H1 (cell line): ENCODE measurements at regions not wholly inside any gene's neighbourhood (a gene's known extent, or its start where the extent isn't known, plus 50 kb on each side); places are given as distances from the start of the nearest gene placed in this dataset.

Experiments
- CTCF ChIA-PET: fragments of 300-600 bp; sonication (Branson Sonifier 250); formaldehyde crosslinking; loops from one replicate; lab custom pipeline; 2021; ENCODE audit not compliant: partially characterized antibody; lab: Charles Lee
- POLR2A ChIA-PET: fragments of 300-600 bp; sonication (Branson Sonifier 250); formaldehyde crosslinking; loops from one replicate; lab custom pipeline; 2021; ENCODE audit warnings: inconsistent platforms; ENCODE audit not compliant: partially characterized antibody; lab: Charles Lee
- DNase-seq, 2 experiments: peaks; one replicate each; pipeline versions ENCODE4 v3.0.0 to v3.0.0-alpha.2; 2010 to 2022; ENCODE audit warnings: low spot score in 2 of 2, low read depth in 1 of 2, mixed read lengths in 1 of 2
- FAIRE-seq: peaks from 2 replicates; lab custom pipeline; 2011; peaks lifted over from hg19 to GRCh38; lab: Jason Lieb, UNC
- H2AFZ ChIP-seq: 2 replicates; pipeline ENCODE4 v1.8.1; 2012; ENCODE audit warnings: low read length, inconsistent platforms
- H2AK5ac ChIP-seq: 2 replicates; pipeline ENCODE4 v1.6.1; 2013; ENCODE audit warnings: low read depth, low read length
- H2BK120ac ChIP-seq: replicated peaks from 2 replicates; pipeline ENCODE3; 2013; ENCODE audit warnings: low read depth, low read length, inconsistent platforms
- H2BK12ac ChIP-seq: 2 replicates; pipeline ENCODE4 v1.6.1; 2013; ENCODE audit warnings: low read depth, low read length
- H2BK15ac ChIP-seq: 2 replicates; pipeline ENCODE4 v1.6.1; 2013; ENCODE audit warnings: low read length
- H2BK20ac ChIP-seq: 2 replicates; pipeline ENCODE4 v1.6.1; 2013; ENCODE audit warnings: low read length
- H2BK5ac ChIP-seq: 2 replicates; pipeline ENCODE4 v1.6.1; 2013; ENCODE audit warnings: low read depth, low read length
- H3K14ac ChIP-seq: 2 replicates; pipeline ENCODE4 v1.6.1; 2013; ENCODE audit warnings: inconsistent platforms; ENCODE audit not compliant: insufficient read length
- H3K18ac ChIP-seq: 2 replicates; pipeline ENCODE4 v1.6.1; 2013; ENCODE audit warnings: low read length; ENCODE audit errors: extremely low read depth
- H3K23ac ChIP-seq: 2 replicates; pipeline ENCODE4 v1.6.1; 2013; ENCODE audit warnings: inconsistent platforms; ENCODE audit not compliant: insufficient read length
- H3K23me2 ChIP-seq: 2 replicates; pipeline ENCODE4 v1.6.1; 2013; ENCODE audit warnings: low read depth, low read length
- H3K27ac ChIP-seq: 2 replicates; pipeline ENCODE4 v1.6.1; 2011; ENCODE audit warnings: low read depth, low read length, inconsistent platforms
- H3K27me3 ChIP-seq, 4 experiments: replicated peaks in 1 of 4; 1 replicate in 1 of 4; 2 replicates in 3 of 4; pipeline versions ENCODE4 v1.6.1 to v1.8.1; 2011 to 2013; ENCODE audit warnings: low read length in 3 of 4, mild to moderate bottlenecking in 3 of 4, inconsistent platforms in 2 of 4, mixed read lengths in 2 of 4, moderate library complexity in 1 of 4; ENCODE audit not compliant: control insufficient read depth in 3 of 4, insufficient read depth in 3 of 4; ENCODE audit errors: extremely low read depth in 1 of 4
- H3K36me3 ChIP-seq, 4 experiments: 2 replicates each; pipeline versions ENCODE4 v1.6.1 to v1.8.1; 2011 to 2013; ENCODE audit warnings: mild to moderate bottlenecking in 4 of 4, low read length in 3 of 4, moderate library complexity in 2 of 4, control low read depth in 1 of 4, inconsistent platforms in 1 of 4; ENCODE audit not compliant: insufficient read depth in 4 of 4, control insufficient read depth in 2 of 4
- H3K4ac ChIP-seq: replicated peaks from 2 replicates; pipeline ENCODE3; 2013; ENCODE audit warnings: low read length, low read depth, mixed read lengths, inconsistent platforms; ENCODE audit not compliant: insufficient read length
- H3K4me1 ChIP-seq, 4 experiments: replicated peaks in 1 of 4; 1 replicate in 1 of 4; 2 replicates in 3 of 4; pipeline versions ENCODE4 v1.6.1 to v1.8.1; 2011 to 2013; ENCODE audit warnings: low read length in 3 of 4, inconsistent platforms in 2 of 4, mixed read lengths in 1 of 4; ENCODE audit not compliant: insufficient read depth in 4 of 4, control insufficient read depth in 3 of 4
- H3K4me2 ChIP-seq, 2 experiments: 2 replicates each; pipeline versions ENCODE4 v1.6.1 to v1.8.1; 2011 to 2013; ENCODE audit warnings: low read depth in 2 of 2, low read length in 2 of 2, control low read depth in 1 of 2, inconsistent platforms in 1 of 2, mild to moderate bottlenecking in 1 of 2; ENCODE audit not compliant: insufficient read depth in 1 of 2
- H3K4me3 ChIP-seq, 4 experiments: fragments of 200-600, 300-600 bp in 1 of 4; sonication (generic), shearing (Covaris generic), sonication (Bioruptor Twin) in 1 of 4; 2 replicates each; pipeline versions ENCODE4 v1.5.1 to v1.8.1; 2011 to 2016; ENCODE audit warnings: low read length in 4 of 4, low read depth in 3 of 4, control low read depth in 2 of 4, inconsistent platforms in 2 of 4, mild to moderate bottlenecking in 2 of 4, mixed read lengths in 1 of 4, moderate library complexity in 1 of 4; ENCODE audit not compliant: insufficient read depth in 2 of 4; ENCODE audit errors: extremely low read depth in 1 of 4
- H3K56ac ChIP-seq: replicated peaks from 2 replicates; pipeline ENCODE3; 2013; ENCODE audit warnings: low read depth, mild to moderate bottlenecking, mixed read lengths, low read length, inconsistent platforms; ENCODE audit not compliant: insufficient read length
- H3K79me1 ChIP-seq: 2 replicates; pipeline ENCODE4 v1.6.1; 2013; ENCODE audit warnings: low read depth, low read length, control low read depth
- H3K79me2 ChIP-seq, 2 experiments: 2 replicates each; pipeline versions ENCODE4 v1.6.1 to v1.8.1; 2012 to 2013; ENCODE audit warnings: low read length in 2 of 2, mild to moderate bottlenecking in 2 of 2, inconsistent platforms in 1 of 2; ENCODE audit not compliant: insufficient read depth in 2 of 2, control insufficient read depth in 1 of 2
- H3K9ac ChIP-seq, 4 experiments: replicated peaks in 1 of 4; 1 replicate in 1 of 4; 2 replicates in 3 of 4; pipeline versions ENCODE4 v1.6.1 to v1.8.1; 2011 to 2013; ENCODE audit warnings: low read depth in 3 of 4, low read length in 3 of 4, control low read depth in 2 of 4, mild to moderate bottlenecking in 2 of 4, moderate library complexity in 2 of 4, inconsistent platforms in 1 of 4; ENCODE audit errors: extremely low read depth in 1 of 4
- H3K9me3 ChIP-seq, 2 experiments: 2 replicates each; pipeline versions ENCODE4 v1.6.1 to v1.8.1; 2012 to 2013; ENCODE audit warnings: mild to moderate bottlenecking in 2 of 2, moderate library complexity in 2 of 2, control low read depth in 1 of 2, inconsistent platforms in 1 of 2, low read depth in 1 of 2, low read length in 1 of 2, mixed read lengths in 1 of 2; ENCODE audit not compliant: insufficient read depth in 2 of 2
- H4K20me1 ChIP-seq, 2 experiments: replicated peaks in 1 of 2; 2 replicates each; pipeline versions ENCODE3 to v1.8.1; 2011 to 2013; ENCODE audit warnings: inconsistent platforms in 2 of 2, low read length in 2 of 2, mild to moderate bottlenecking in 1 of 2; ENCODE audit not compliant: insufficient read depth in 2 of 2, control insufficient read depth in 1 of 2
- H4K5ac ChIP-seq: 2 replicates; pipeline ENCODE4 v1.6.1; 2013; ENCODE audit warnings: low read length, low read depth, mixed read lengths, inconsistent platforms; ENCODE audit not compliant: insufficient read length
- H4K8ac ChIP-seq: 2 replicates; pipeline ENCODE4 v1.8.0; 2013; ENCODE audit warnings: mild to moderate bottlenecking, moderate library complexity, low read length, inconsistent platforms; ENCODE audit not compliant: insufficient read depth; ENCODE audit errors: extremely low read depth
- H4K91ac ChIP-seq: replicated peaks from 2 replicates; pipeline ENCODE3; 2013; ENCODE audit warnings: low read length, mixed read lengths, inconsistent platforms; ENCODE audit not compliant: insufficient read length
- CHD1 ChIP-seq: IDR thresholded peaks from 2 replicates; pipeline ENCODE4 v1.6.1; 2012; ENCODE audit warnings: low read depth, low read length, improper control_type of control experiment
- FOSL1 ChIP-seq: IDR thresholded peaks from 2 replicates; pipeline ENCODE4 v1.6.1; 2011; ENCODE audit warnings: mild to moderate bottlenecking, low read depth, low read length, moderate library complexity; ENCODE audit not compliant: insufficient read depth
- JUN ChIP-seq: IDR thresholded peaks from 2 replicates; pipeline ENCODE4 v1.6.1; 2011; ENCODE audit warnings: low read depth, mild to moderate bottlenecking, improper control_type of control experiment, low read length
- KDM4A ChIP-seq: IDR thresholded peaks from one replicate; pipeline ENCODE4 v1.7.1; 2012; ENCODE audit warnings: low read depth, mild to moderate bottlenecking, moderate library complexity, low read length, inconsistent platforms; ENCODE audit not compliant: severe bottlenecking
- POLR2A ChIP-seq, 2 experiments: IDR thresholded peaks; 1 replicate in 1 of 2; 2 replicates in 1 of 2; pipeline ENCODE4 v1.6.1; 2011; ENCODE audit warnings: low read depth in 2 of 2, low read length in 2 of 2, mild to moderate bottlenecking in 2 of 2; ENCODE audit errors: control extremely low read depth in 1 of 2
- RBBP5 ChIP-seq: IDR thresholded peaks from 2 replicates; pipeline ENCODE4 v1.7.1; 2012; ENCODE audit warnings: low read depth, mild to moderate bottlenecking, inconsistent platforms, low read length, moderate library complexity, borderline replicate concordance
- TAF1 ChIP-seq: IDR thresholded peaks from 2 replicates; pipeline ENCODE4 v1.6.1; 2011; ENCODE audit warnings: mild to moderate bottlenecking, low read depth, low read length
- TAF7 ChIP-seq: optimal IDR thresholded peaks from 2 replicates; pipeline ENCODE3; 2011; ENCODE audit warnings: low read depth, mild to moderate bottlenecking, inconsistent platforms, low read length, moderate library complexity, borderline replicate concordance
- TEAD4 ChIP-seq: IDR thresholded peaks from 2 replicates; pipeline ENCODE4 v1.6.1; 2012; ENCODE audit warnings: low read depth, low read length, inconsistent platforms, mixed read lengths
- WGBS, 2 experiments: shearing (Covaris generic) in 1 of 2; methylation state at CpG; one replicate each; pipeline versions ENCODE4 v1.1.6 to v1.1.7; 2013 to 2015; ENCODE audit warnings: low lambda C conversion rate in 2 of 2, mixed read lengths in 2 of 2, inconsistent platforms in 1 of 2, low coverage in 1 of 2, missing lambda C conversion rate in 1 of 2; ENCODE audit not compliant: insufficient replicate concordance in 2 of 2, insufficient coverage in 1 of 2, insufficient read length in 1 of 2; ENCODE audit errors: extremely low coverage in 1 of 2, missing lambda C conversion rate in 1 of 2; 5-methylcytosine and 5-hydroxymethylcytosine counted together

DNA sequence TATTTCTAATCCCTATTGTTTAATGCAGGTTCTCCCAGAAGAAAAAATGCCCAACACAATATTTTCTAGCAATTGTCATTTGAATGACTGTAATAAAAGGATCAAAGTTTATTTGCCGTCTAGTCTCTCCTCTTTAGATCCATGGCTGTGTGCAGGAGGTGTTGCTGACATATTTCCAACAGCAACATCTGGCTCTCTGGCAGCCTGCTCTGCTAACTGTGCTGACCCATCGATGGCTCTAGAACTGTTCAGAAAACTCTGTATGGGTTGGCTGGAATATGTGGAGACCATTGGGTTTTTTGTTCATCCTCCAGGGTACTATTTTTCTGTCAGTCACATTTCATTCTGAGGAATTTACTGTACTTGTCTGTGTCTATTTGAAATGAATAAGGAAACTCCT, 202.0 kb upstream of the SLC27A6 start:
- H3K27me3 ChIP-seq = no peaks in the 10 kb centered on the region
- H3K36me3 ChIP-seq = no peaks in the 10 kb centered on the region
- no peak overlapping the region for H4K5ac ChIP-seq
- ChIA-PET CTCF (no interaction called here), POLR2A (no interaction called here)
- no peak overlapping the region for H3K23ac ChIP-seq
- H3K4ac ChIP-seq = no peak overlapping the region
- no peak overlapping the region for H4K8ac ChIP-seq
- H3K56ac ChIP-seq = no peak overlapping the region
- H2AK5ac ChIP-seq = no peak overlapping the region
- H3K27ac ChIP-seq = no peak overlapping the region
- H4K91ac ChIP-seq = no peak overlapping the region
- H3K23me2 ChIP-seq = peaks cover 2% of the 10 kb centered on the region; the same call in 1 of the 2 replicates
- H3K18ac ChIP-seq = no peak overlapping the region
- TF ChIP-seq TEAD4 (no peak), TAF7 (no peak), CHD1 (no peak), FOSL1 (no peak), RBBP5 (no peak), KDM4A (no peak), TAF1 (no peak), JUN (no peak), POLR2A (IDR thresholded peaks at IDR 0.05; ENCODE audit: control extremely low read depth in 1 of 2, low read depth in 2 of 2, low read length in 2 of 2) (no peak)
- no peaks in the 10 kb centered on the region for H3K79me2 ChIP-seq
- no peaks in the 10 kb centered on the region for H4K20me1 ChIP-seq
- H2BK120ac ChIP-seq = no peak overlapping the region
- H3K79me1 ChIP-seq = no peaks in the 10 kb centered on the region
- H3K14ac ChIP-seq = no peak overlapping the region
- H3K9me3 ChIP-seq = no peaks in the 10 kb centered on the region
- no peak overlapping the region for H3K9ac ChIP-seq
- no peak overlapping the region for H2BK5ac ChIP-seq
- H2BK20ac ChIP-seq = no peak overlapping the region
- H3K4me2 ChIP-seq = no peak overlapping the region
- 73% methylated on average over 2 of the region's 2 CpGs; no CpG with 5 or more reads in 1 of the 2 experiments for WGBS, 2 experiments
- no peak for DNase-seq
- no peak overlapping the region for H2AFZ ChIP-seq
- no peak overlapping the region for H2BK12ac ChIP-seq
- H2BK15ac ChIP-seq = no peak overlapping the region
- H3K4me3 ChIP-seq = no peak overlapping the region
- no peaks in the 10 kb centered on the region for H3K4me1 ChIP-seq
- FAIRE-seq = no peak
